ENCODE measurements at regions not wholly inside any gene's neighbourhood (a gene's known extent, or its start where the extent isn't known, plus 50 kb on each side); places are given as distances from the start of the nearest gene placed in this dataset.

DNA sequence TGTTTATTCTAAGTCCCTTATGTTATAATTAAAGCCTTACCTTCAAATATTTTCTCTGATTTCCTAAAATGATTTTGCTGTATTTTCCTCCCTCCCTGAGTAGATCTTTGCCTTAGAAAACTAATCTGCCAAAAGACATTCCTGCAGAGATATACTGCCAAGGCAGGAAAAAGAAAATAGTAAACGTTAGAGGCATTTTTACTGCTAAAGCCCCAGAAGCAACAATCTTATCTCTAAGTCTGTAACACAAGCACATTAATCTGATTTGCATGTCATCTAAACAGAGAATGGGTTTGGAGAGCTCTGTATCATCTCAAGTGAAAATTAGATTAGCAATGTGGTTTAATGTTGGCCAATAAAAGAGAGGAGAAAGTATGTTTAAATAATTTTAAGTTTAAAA is 847.7 kb downstream of the MAT2B start:
- H3K36me3 Mint-ChIP-seq (ENCODE audit: insufficient read depth): peaks cover 7% of the 10 kb centered on the region
- H3K4me3 Mint-ChIP-seq (ENCODE audit: low read depth): peak overlapping the region; percentile 23
- peaks cover 60% of the 10 kb centered on the region for H3K4me1 Mint-ChIP-seq (ENCODE audit: low read depth)
- DNase-seq (ENCODE audit: low spot score, unreplicated experiment): no peak
- TF ChIP-seq, protein P1, sequence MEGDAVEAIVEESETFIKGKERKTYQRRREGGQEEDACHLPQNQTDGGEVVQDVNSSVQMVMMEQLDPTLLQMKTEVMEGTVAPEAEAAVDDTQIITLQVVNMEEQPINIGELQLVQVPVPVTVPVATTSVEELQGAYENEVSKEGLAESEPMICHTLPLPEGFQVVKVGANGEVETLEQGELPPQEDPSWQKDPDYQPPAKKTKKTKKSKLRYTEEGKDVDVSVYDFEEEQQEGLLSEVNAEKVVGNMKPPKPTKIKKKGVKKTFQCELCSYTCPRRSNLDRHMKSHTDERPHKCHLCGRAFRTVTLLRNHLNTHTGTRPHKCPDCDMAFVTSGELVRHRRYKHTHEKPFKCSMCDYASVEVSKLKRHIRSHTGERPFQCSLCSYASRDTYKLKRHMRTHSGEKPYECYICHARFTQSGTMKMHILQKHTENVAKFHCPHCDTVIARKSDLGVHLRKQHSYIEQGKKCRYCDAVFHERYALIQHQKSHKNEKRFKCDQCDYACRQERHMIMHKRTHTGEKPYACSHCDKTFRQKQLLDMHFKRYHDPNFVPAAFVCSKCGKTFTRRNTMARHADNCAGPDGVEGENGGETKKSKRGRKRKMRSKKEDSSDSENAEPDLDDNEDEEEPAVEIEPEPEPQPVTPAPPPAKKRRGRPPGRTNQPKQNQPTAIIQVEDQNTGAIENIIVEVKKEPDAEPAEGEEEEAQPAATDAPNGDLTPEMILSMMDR (IDR thresholded peaks at IDR 0.05; ENCODE audit: unreplicated experiment): no peak
- peak overlapping the region; percentile 31 for H3K27ac Mint-ChIP-seq
- H3K27me3 Mint-ChIP-seq: no peaks in the 10 kb centered on the region
- H3K9me3 Mint-ChIP-seq (ENCODE audit: low read depth): peaks cover 13% of the 10 kb centered on the region

DNA sequence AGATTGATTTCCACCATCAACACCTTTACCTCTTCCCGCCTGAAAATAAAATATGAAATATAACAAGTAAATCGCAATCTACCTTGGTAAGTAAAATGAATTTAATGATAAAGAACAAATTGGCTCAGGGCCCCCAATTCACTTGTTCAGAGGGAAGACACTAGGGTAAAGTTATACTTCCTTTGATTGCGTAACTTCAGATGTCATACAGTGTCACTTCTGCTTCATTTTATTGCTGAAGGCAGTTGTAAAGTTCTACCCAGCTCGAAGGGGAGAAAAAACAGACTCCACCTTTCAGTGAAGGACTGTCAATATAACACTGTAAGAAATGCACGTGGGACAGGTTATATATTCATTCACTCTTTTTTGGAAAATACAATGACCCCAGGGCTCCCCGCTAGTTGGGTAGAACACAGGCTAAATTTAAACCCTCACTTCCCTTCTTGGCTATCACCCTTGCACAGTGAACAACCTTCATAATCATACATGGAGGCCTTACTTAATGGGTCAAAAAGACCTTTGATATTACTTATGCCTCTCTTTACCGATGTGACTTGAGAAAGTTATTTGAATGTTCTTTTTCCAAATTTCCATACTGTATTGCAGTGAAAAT is 848.8 kb downstream of the MAT2B start:
- DNase-seq (ENCODE audit: low spot score, unreplicated experiment): no peak
- H3K27me3 Mint-ChIP-seq: no peaks in the 10 kb centered on the region
- TF ChIP-seq, protein P1 (IDR thresholded peaks at IDR 0.05; ENCODE audit: unreplicated experiment): no peak
- H3K9me3 Mint-ChIP-seq (ENCODE audit: low read depth): peaks cover 12% of the 10 kb centered on the region
- H3K4me3 Mint-ChIP-seq (ENCODE audit: low read depth): no peak overlapping the region
- peak overlapping the region; percentile 88 for H3K27ac Mint-ChIP-seq
- peaks cover 7% of the 10 kb centered on the region for H3K36me3 Mint-ChIP-seq (ENCODE audit: insufficient read depth)
- peaks cover 55% of the 10 kb centered on the region for H3K4me1 Mint-ChIP-seq (ENCODE audit: low read depth)

DNA sequence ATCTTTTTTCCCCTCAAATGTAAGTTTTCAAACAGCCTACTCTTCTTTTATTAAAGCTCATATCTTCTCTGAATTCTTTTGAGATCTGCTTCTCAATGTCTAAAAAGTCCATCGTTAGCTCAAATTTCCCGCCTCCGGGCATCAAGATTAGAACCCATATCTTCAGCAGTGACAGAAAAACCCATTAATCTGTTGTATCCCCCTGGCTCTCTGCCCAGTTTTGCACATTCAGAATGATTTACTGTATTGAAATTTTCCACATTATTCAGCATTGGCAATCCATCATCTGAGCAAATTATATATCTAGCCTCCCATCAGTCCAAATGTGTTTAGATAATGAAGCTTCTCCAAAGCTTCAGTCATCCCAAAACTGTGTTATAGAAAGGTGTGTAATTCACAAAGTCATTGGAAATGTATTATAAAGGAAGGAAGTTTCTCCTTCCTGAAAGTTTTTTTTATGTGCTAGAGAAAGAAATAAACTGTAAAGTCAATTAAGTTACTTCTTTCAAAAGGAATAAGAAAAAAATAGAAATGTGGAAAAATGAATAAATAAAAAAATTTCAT is 849.9 kb downstream of the MAT2B start:
- DNase-seq (ENCODE audit: low spot score, unreplicated experiment): no peak
- H3K4me1 Mint-ChIP-seq (ENCODE audit: low read depth): peaks cover 48% of the 10 kb centered on the region
- no peak overlapping the region for H3K27ac Mint-ChIP-seq
- no peak overlapping the region for H3K4me3 Mint-ChIP-seq (ENCODE audit: low read depth)
- TF ChIP-seq, protein P1 (IDR thresholded peaks at IDR 0.05; ENCODE audit: unreplicated experiment): no peak
- H3K36me3 Mint-ChIP-seq (ENCODE audit: insufficient read depth): peaks cover 9% of the 10 kb centered on the region
- H3K27me3 Mint-ChIP-seq: no peaks in the 10 kb centered on the region
- peaks cover 4% of the 10 kb centered on the region for H3K9me3 Mint-ChIP-seq (ENCODE audit: low read depth)

DNA sequence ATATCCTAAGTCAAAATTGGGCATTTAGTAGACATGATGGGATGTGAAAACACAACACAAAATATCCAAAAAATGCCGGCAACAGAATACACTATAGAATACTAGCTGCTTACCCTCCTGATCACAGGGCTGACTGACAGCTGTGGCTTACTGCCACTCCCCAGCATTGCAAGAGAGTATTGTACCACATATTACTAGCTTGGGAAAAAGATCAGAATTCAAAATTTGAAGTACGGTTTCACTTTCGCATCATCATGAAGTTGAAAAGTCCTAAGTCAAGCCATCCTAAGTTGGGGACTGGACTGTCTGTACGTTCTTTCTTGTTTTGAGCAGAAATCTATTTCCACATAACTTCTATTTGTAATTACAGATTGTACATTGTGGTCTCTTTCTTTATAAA is 851.4 kb downstream of the MAT2B start:
- Mint-ChIP-seq H3K27me3 (no peaks in the 10 kb centered on the region), H3K36me3 (ENCODE audit: insufficient read depth) (peaks cover 9% of the 10 kb centered on the region), H3K27ac (no peak overlapping the region), H3K4me1 (ENCODE audit: low read depth) (peaks cover 34% of the 10 kb centered on the region), H3K9me3 (ENCODE audit: low read depth) (peaks cover 4% of the 10 kb centered on the region), H3K4me3 (ENCODE audit: low read depth) (no peak overlapping the region)
- no peak for DNase-seq (ENCODE audit: low spot score, unreplicated experiment)
- TF ChIP-seq, protein P1 (IDR thresholded peaks at IDR 0.05; ENCODE audit: unreplicated experiment): no peak

DNA sequence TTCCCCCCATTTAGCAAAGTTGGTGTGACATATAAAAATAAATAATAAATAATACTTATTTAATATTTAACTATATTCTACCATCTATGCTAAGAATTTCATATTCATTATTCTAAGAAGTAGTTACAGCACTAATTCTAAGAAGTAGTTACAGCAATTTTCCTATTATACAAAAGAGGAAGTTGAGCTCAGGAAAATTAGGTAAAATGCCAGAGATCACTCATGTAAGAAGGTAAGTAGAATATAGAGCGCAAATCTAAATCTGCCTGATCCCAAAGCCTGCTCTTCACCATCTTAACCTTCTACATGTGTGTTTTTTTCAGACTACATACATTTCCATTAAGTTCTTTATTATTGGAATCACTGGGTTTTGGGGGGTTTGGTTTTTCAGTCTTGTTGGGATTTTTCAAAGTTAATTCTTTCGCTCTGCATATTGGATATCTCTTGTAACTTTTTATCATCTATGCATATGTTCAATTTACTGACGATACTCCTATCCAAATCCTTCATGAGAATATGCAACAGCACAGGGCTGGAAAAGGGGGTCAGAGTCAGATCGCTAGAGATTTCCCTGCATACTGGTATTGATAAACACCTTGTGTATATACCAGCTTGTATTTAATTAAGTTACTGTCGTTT is 852.1 kb downstream of the MAT2B start:
- TF ChIP-seq, protein P1 (IDR thresholded peaks at IDR 0.05; ENCODE audit: unreplicated experiment): no peak
- Mint-ChIP-seq H3K4me1 (ENCODE audit: low read depth) (peaks cover 29% of the 10 kb centered on the region), H3K36me3 (ENCODE audit: insufficient read depth) (peaks cover 9% of the 10 kb centered on the region), H3K27me3 (no peaks in the 10 kb centered on the region), H3K4me3 (ENCODE audit: low read depth) (no peak overlapping the region), H3K27ac (no peak overlapping the region), H3K9me3 (ENCODE audit: low read depth) (peaks cover 4% of the 10 kb centered on the region)
- DNase-seq (ENCODE audit: low spot score, unreplicated experiment): no peak
